ENCODE measurements at regions not wholly inside any gene's neighbourhood (a gene's known extent, or its start where the extent isn't known, plus 50 kb on each side); places are given as distances from the start of the nearest gene placed in this dataset.
"Not testable (repeated sequence)": the region's sequence is repeated elsewhere in the genome, so short reads cannot be mapped to it uniquely, and the experiment has no call there.

GRCh38 chr3:176055836-176056235 is 1141.4 kb downstream of the TBL1XR1 start:
- Histone ChIP-seq H3K4me1 (ENCODE audit: insufficient read depth) (no peaks in the 10 kb centered on the region), H3K36me3 (ENCODE audit: insufficient read depth) (no peaks in the 10 kb centered on the region), H3K27ac (ENCODE audit: low read depth) (no peak overlapping the region), H3K4me3 (ENCODE audit: low read depth, low read length) (no peak overlapping the region)
- DNase-seq (ENCODE audit: extremely low spot score), result no peak
- WGBS, result 88% methylated on average over 6 of the region's 6 CpGs

DNA sequence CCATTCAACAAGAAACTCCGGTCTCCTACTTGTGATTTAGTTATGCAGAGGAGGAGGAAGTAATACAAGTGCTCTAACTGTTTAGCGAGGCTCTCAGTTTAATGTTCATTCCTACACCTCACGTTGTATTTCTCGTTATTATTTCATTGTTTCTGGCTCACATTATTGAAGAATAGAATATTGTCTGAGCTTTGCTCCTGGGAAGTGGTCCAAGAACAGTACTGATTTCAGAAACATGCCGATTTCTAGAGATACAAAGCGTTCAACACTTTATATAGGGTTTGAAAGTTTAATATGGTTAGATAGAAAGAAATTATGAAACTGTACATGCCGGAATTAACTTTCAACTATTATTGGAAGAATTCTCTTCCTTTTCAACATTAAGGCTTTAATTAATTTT is 1145.5 kb downstream of the TBL1XR1 start:
- H3K4me3 ChIP-seq (ENCODE audit: low read depth, low read length), result no peak overlapping the region
- H3K27ac ChIP-seq (ENCODE audit: low read depth), result no peak overlapping the region
- 71% methylated on average over 7 of the region's 7 CpGs for WGBS
- no peaks in the 10 kb centered on the region for H3K4me1 ChIP-seq (ENCODE audit: insufficient read depth)
- H3K36me3 ChIP-seq (ENCODE audit: insufficient read depth), result no peaks in the 10 kb centered on the region
- no peak for DNase-seq (ENCODE audit: extremely low spot score)

GRCh38 chr3:176046703-176047102 is 1150.6 kb downstream of the TBL1XR1 start:
- WGBS, result 96% methylated on average over 2 of the region's 2 CpGs
- no peak for DNase-seq (ENCODE audit: extremely low spot score)

DNA sequence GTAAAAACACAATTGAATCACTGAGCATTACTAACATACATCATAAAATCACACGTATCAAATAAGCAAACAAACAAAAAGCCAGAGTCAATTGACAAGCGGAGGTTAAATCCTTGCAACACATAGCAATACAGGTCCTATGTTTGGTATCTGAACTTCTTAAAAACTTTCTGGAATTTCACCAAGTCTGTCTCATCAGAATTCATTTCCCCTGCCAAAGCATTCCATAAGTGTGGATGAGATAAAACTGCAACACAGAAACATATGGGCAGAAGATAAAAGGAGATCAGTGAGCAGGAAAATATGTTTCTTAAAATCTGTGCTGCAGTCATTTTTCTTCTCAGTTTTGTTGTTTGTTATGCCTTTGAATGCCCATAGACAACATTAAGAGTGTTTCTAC is 1155.5 kb downstream of the TBL1XR1 start:
- H3K4me3 ChIP-seq (ENCODE audit: low read depth, low read length), result no peak overlapping the region
- H3K27ac ChIP-seq (ENCODE audit: low read depth), result no peak overlapping the region
- no peaks in the 10 kb centered on the region for H3K36me3 ChIP-seq (ENCODE audit: insufficient read depth)
- no peaks in the 10 kb centered on the region for H3K4me1 ChIP-seq (ENCODE audit: insufficient read depth)
- no peak for DNase-seq (ENCODE audit: extremely low spot score)
- 62% methylated on average over 2 of the region's 2 CpGs for WGBS

More at GRCh38 chr3:176046703-176047102, 1150.6 kb downstream of the TBL1XR1 start:
- no peak overlapping the region for H3K27ac ChIP-seq (ENCODE audit: low read depth)
- no peak overlapping the region for H3K4me3 ChIP-seq (ENCODE audit: low read depth, low read length)
- no peaks in the 10 kb centered on the region for H3K4me1 ChIP-seq (ENCODE audit: insufficient read depth)
- no peaks in the 10 kb centered on the region for H3K36me3 ChIP-seq (ENCODE audit: insufficient read depth)

DNA sequence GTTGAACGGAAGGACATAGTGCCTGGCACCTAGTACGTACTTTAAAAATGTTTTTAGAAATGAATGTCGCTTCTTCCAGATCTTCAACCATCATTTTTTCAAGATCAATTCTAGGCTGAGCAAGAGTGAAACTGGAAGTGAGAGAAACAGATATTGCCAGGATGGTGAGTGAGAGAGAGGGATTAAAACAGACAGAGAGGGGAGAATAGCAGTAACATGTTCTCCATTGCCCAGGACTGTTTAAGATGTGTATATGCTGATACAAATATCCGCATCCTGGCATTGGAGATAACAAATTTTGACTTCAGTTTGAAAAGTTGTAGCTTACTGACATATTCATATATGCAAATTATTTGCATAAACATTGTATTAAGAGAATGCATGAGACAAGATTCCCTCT is 1156.1 kb downstream of the TBL1XR1 start:
- H3K36me3 ChIP-seq (ENCODE audit: insufficient read depth), result no peaks in the 10 kb centered on the region
- no peaks in the 10 kb centered on the region for H3K4me1 ChIP-seq (ENCODE audit: insufficient read depth)
- DNase-seq (ENCODE audit: extremely low spot score), result no peak
- 98% methylated on average over 4 of the region's 4 CpGs for WGBS
- no peak overlapping the region for H3K4me3 ChIP-seq (ENCODE audit: low read depth, low read length)
- H3K27ac ChIP-seq (ENCODE audit: low read depth), result no peak overlapping the region

- WGBS, result 24% methylated on average over 1 of the region's 1 CpG
- Histone ChIP-seq H3K27ac (ENCODE audit: low read depth) (no peak overlapping the region), H3K4me1 (ENCODE audit: insufficient read depth) (no peaks in the 10 kb centered on the region), H3K36me3 (ENCODE audit: insufficient read depth) (no peaks in the 10 kb centered on the region), H3K4me3 (ENCODE audit: low read depth, low read length) (no peak overlapping the region)
- DNase-seq (ENCODE audit: extremely low spot score), result no peak
Measured at GRCh38 chr3:176037636-176038035, 1159.6 kb downstream of the TBL1XR1 start.

GRCh38 chr3:176032043-176032442 is 1165.2 kb downstream of the TBL1XR1 start:
- H3K36me3 ChIP-seq (ENCODE audit: insufficient read depth), result no peaks in the 10 kb centered on the region
- DNase-seq (ENCODE audit: extremely low spot score), result no peak
- no peak overlapping the region for H3K4me3 ChIP-seq (ENCODE audit: low read depth, low read length)
- no peaks in the 10 kb centered on the region for H3K4me1 ChIP-seq (ENCODE audit: insufficient read depth)
- H3K27ac ChIP-seq (ENCODE audit: low read depth), result no peak overlapping the region
- 76% methylated on average over 4 of the region's 4 CpGs for WGBS

DNA sequence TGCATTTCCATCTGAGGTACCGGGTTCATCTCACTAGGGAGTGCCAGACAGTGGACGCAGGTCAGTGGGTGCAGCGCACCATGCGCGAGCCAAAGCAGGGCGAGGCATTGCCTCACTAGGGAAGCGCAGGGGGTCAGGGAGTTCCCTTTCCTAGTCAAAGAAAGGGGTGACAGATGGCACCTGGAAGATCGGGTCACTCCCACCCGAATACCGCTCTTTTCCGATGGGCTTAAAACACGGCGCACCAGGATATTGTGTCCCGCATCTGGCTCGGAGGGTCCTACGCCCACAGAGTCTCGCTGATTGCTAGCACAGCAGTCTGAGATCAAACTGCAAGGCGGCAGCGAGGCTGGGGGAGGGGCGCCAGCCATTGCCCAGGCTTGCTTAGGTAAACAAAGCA is 1157.1 kb downstream of the NAALADL2 start:
- not testable (repeated sequence) for H3K4me3 ChIP-seq (ENCODE audit: low read depth, low read length); H3K36me3 ChIP-seq (ENCODE audit: insufficient read depth); DNase-seq (ENCODE audit: extremely low spot score); H3K27ac ChIP-seq (ENCODE audit: low read depth); H3K4me1 ChIP-seq (ENCODE audit: insufficient read depth)
- 96% methylated on average over 20 of the region's 20 CpGs for WGBS

DNA sequence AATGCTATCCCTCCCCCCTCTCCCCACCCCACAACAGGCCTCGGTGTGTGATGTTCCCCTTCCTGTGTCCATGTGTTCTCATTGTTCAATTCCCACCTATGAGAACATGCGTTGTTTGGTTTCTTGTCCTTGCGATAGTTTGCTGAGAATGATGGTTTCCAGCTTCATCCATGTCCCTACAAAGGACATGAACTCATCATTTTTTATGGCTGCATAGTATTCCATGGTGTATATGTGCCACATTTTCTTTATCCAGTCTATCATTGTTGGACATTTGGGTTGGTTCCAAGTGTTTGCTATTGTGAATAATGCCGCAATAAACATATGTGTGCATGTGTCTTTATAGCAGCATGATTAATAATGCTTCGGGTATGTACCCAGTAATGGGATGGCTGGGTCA is 1156.1 kb downstream of the NAALADL2 start:
- not testable (repeated sequence) for H3K4me3 ChIP-seq (ENCODE audit: low read depth, low read length); H3K4me1 ChIP-seq (ENCODE audit: insufficient read depth); H3K36me3 ChIP-seq (ENCODE audit: insufficient read depth); DNase-seq (ENCODE audit: extremely low spot score); H3K27ac ChIP-seq (ENCODE audit: low read depth)
- WGBS, result 96% methylated on average over 5 of the region's 5 CpGs

GRCh38 chr3:176009256-176009655 is 1150.1 kb downstream of the NAALADL2 start:
- Histone ChIP-seq H3K27ac (ENCODE audit: low read depth) (no peak overlapping the region), H3K4me1 (ENCODE audit: insufficient read depth) (no peaks in the 10 kb centered on the region), H3K4me3 (ENCODE audit: low read depth, low read length) (no peak overlapping the region), H3K36me3 (ENCODE audit: insufficient read depth) (no peaks in the 10 kb centered on the region)
- no peak for DNase-seq (ENCODE audit: extremely low spot score)
- 13% methylated on average over 1 of the region's 1 CpG for WGBS

DNA sequence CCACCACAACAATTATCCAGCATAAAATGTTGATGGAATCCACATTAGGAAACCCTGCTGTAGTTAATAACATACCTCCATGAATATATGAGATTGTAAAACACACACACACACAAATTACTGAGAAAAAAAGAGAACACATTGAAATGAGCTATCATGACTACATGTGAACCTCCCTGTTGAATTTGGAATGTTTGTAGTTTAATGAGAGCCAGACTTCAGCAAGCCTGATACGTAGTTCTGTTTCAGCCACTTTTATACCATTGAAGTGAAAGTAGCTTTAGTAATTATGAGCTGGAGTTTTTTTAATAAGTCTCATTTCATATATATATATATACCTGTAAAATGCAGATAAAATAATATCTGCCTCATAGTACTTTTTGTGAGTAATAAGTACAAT is 1146.4 kb downstream of the NAALADL2 start:
- Histone ChIP-seq H3K27ac (ENCODE audit: low read depth) (no peak overlapping the region), H3K36me3 (ENCODE audit: insufficient read depth) (no peaks in the 10 kb centered on the region), H3K4me1 (ENCODE audit: insufficient read depth) (no peaks in the 10 kb centered on the region), H3K4me3 (ENCODE audit: low read depth, low read length) (no peak overlapping the region)
- DNase-seq (ENCODE audit: extremely low spot score), result no peak
- 80% methylated on average over 1 of the region's 1 CpG for WGBS

- Histone ChIP-seq H3K27ac (ENCODE audit: low read depth) (no peak overlapping the region), H3K36me3 (ENCODE audit: insufficient read depth) (no peaks in the 10 kb centered on the region), H3K4me3 (ENCODE audit: low read depth, low read length) (no peak overlapping the region), H3K4me1 (ENCODE audit: insufficient read depth) (no peaks in the 10 kb centered on the region)
- no peak for DNase-seq (ENCODE audit: extremely low spot score)
- WGBS, result 91% methylated on average over 2 of the region's 2 CpGs
Measured at GRCh38 chr3:175989161-175989560, 1130.0 kb downstream of the NAALADL2 start.

GRCh38 chr3:175988401-175988800 is 1129.3 kb downstream of the NAALADL2 start:
- WGBS, result 91% methylated on average over 1 of the region's 1 CpG
- Histone ChIP-seq H3K4me1 (ENCODE audit: insufficient read depth) (no peaks in the 10 kb centered on the region), H3K4me3 (ENCODE audit: low read depth, low read length) (no peak overlapping the region), H3K36me3 (ENCODE audit: insufficient read depth) (no peaks in the 10 kb centered on the region), H3K27ac (ENCODE audit: low read depth) (no peak overlapping the region)
- no peak for DNase-seq (ENCODE audit: extremely low spot score)

- no peaks in the 10 kb centered on the region for H3K4me1 ChIP-seq (ENCODE audit: insufficient read depth)
- H3K27ac ChIP-seq (ENCODE audit: low read depth), result no peak overlapping the region
- H3K4me3 ChIP-seq (ENCODE audit: low read depth, low read length), result no peak overlapping the region
- no peak for DNase-seq (ENCODE audit: extremely low spot score)
- H3K36me3 ChIP-seq (ENCODE audit: insufficient read depth), result no peaks in the 10 kb centered on the region
- 67% methylated on average over 1 of the region's 1 CpG for WGBS
Measured at GRCh38 chr3:175985781-175986180, 1126.6 kb downstream of the NAALADL2 start.

- DNase-seq (ENCODE audit: extremely low spot score), result no peak
- no peaks in the 10 kb centered on the region for H3K36me3 ChIP-seq (ENCODE audit: insufficient read depth)
- H3K4me3 ChIP-seq (ENCODE audit: low read depth, low read length), result no peak overlapping the region
- H3K4me1 ChIP-seq (ENCODE audit: insufficient read depth), result no peaks in the 10 kb centered on the region
- no peak overlapping the region for H3K27ac ChIP-seq (ENCODE audit: low read depth)
- 80% methylated on average over 1 of the region's 1 CpG for WGBS
Measured at GRCh38 chr3:175983379-175983778, 1124.2 kb downstream of the NAALADL2 start.
